Activated naive CD4-positive, alpha-beta T cell treated with anti-CD3 and anti-CD28 coated beads for 36 hours (primary cell): ENCODE measurements at regions not wholly inside any gene's neighbourhood (a gene's known extent, or its start where the extent isn't known, plus 50 kb on each side); places are given as distances from the start of the nearest gene placed in this dataset.

Source experiments
- CTCF ChIA-PET: fragments of 350-600 bp; sonication (Branson Sonifier 250); formaldehyde crosslinking; loops from one replicate; lab custom pipeline; 2021; ENCODE audit warnings: antibody characterized with exemption; lab: Charles Lee
- DNase-seq: peaks from one replicate; pipeline ENCODE4 v3.0.0-alpha.2; 2020
- H3K27ac Mint-ChIP-seq: one replicate; pipeline ENCODE4 v1.8.0; 2021; ENCODE audit warnings: mild to moderate bottlenecking, mixed read lengths
- H3K27me3 Mint-ChIP-seq: one replicate; pipeline ENCODE4 v1.8.0; 2021; ENCODE audit warnings: low read depth, mixed read lengths
- H3K36me3 Mint-ChIP-seq: one replicate; pipeline ENCODE4 v1.8.0; 2021; ENCODE audit warnings: low read depth, mixed read lengths
- H3K4me1 Mint-ChIP-seq: one replicate; pipeline ENCODE4 v1.8.0; 2021; ENCODE audit warnings: low read depth, mixed read lengths
- H3K4me3 Mint-ChIP-seq: one replicate; pipeline ENCODE4 v1.8.0; 2021; ENCODE audit warnings: mild to moderate bottlenecking, moderate library complexity, mixed read lengths
- H3K9me3 Mint-ChIP-seq: one replicate; pipeline ENCODE4 v1.8.0; 2021; ENCODE audit warnings: mixed read lengths
- intact Hi-C: fragments of 100-400 bp; cut with micrococcal nuclease; formaldehyde crosslinking; loops from one replicate; pipeline ENCODE4 v1.15.1; 2023

DNA sequence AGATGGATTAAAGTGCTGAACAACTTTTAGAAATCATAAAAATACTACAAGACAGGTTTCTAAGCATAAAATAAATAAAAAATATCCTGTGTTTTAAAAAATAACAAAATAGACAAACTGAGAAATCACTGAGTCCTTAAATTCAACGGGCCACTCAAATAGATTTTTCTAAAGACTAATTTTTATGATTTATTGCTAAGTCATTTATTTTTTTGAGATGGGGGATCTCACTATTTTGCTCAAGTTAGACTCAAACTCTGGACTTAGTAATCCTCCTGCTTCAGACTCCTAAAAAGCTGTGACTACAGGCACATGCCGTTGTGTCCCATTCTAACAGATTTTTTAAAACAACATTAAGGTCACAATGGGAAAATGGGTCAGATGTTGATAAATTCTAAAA is 121.0 kb upstream of the THSD7A start:
- DNase-seq, result no peak
- H3K4me1 Mint-ChIP-seq, result no peaks in the 10 kb centered on the region
- H3K27ac Mint-ChIP-seq, result no peak overlapping the region
- H3K27me3 Mint-ChIP-seq, result no peaks in the 10 kb centered on the region
- H3K36me3 Mint-ChIP-seq, result no peaks in the 10 kb centered on the region
- CTCF ChIA-PET, result no interaction called here
- H3K9me3 Mint-ChIP-seq, result no peaks in the 10 kb centered on the region
- intact Hi-C loops, result no loop called here
- no peak overlapping the region for H3K4me3 Mint-ChIP-seq

DNA sequence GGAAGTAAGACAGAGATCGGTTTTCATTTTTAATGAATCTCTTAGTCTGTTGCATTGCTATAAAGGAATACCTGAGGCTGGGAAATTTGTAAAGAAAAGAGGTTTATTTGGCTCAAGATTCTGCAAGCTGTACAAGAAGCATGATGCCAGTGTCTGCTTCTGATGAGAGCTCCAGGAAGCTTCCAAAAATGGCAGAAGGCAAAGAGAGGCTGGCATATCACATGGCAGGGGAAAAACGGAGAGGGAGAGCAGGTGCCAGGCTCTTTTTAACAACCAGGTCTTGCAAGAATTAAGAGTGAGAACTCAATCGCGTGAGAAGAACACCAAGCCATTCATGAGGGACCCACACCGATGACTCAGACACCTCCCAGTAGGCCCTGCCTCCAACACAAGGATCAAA is 125.0 kb upstream of the THSD7A start:
- DNase-seq, result no peak
- no peaks in the 10 kb centered on the region for H3K9me3 Mint-ChIP-seq
- no peaks in the 10 kb centered on the region for H3K27me3 Mint-ChIP-seq
- H3K36me3 Mint-ChIP-seq, result no peaks in the 10 kb centered on the region
- H3K4me3 Mint-ChIP-seq, result no peak overlapping the region
- H3K4me1 Mint-ChIP-seq, result no peaks in the 10 kb centered on the region
- no peak overlapping the region for H3K27ac Mint-ChIP-seq
- CTCF ChIA-PET, result no interaction called here
- intact Hi-C loops, result no loop called here

DNA sequence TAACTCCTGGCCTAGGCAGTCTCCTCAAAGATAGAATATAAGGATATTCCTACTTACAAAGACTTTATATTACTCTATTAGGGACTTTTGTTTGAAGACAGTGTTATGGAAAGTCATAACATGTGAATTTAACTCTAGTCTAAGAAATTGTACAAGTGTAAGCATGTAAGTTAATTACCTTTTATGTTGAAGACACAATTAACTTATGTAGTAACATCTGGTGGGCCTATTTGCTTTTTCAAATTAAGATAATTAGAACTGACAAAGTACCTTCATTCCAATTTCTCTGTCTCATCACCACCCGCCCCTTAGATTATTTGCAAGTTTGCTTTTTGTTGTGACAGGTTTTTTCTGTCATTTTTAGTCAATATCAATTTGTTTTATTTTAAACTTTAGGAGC is 126.0 kb upstream of the THSD7A start:
- DNase-seq, result no peak
- H3K4me1 Mint-ChIP-seq, result no peaks in the 10 kb centered on the region
- CTCF ChIA-PET, result no interaction called here
- H3K27ac Mint-ChIP-seq, result no peak overlapping the region
- H3K9me3 Mint-ChIP-seq, result no peaks in the 10 kb centered on the region
- intact Hi-C loops, result no loop called here
- H3K4me3 Mint-ChIP-seq, result no peak overlapping the region
- H3K36me3 Mint-ChIP-seq, result no peaks in the 10 kb centered on the region
- no peaks in the 10 kb centered on the region for H3K27me3 Mint-ChIP-seq

DNA sequence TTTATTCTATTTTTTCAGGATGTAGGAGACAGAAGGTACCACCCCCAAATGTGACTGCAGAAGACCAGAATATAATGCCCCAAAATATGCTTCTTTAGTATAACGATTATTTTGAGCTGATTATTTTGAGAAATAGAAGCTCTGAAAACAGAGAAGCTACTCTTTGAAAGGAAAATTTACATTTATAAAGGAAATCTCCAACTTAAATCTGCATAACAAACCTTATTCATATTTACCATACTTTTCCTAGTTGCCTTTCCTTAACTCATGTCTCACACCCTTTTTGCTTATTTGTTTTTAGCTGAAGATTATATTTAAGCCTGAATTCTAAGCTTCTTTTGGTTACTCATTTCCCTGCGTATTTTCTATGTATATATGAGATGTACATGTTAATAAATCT is 127.1 kb upstream of the THSD7A start:
- H3K36me3 Mint-ChIP-seq, result no peaks in the 10 kb centered on the region
- no peaks in the 10 kb centered on the region for H3K27me3 Mint-ChIP-seq
- CTCF ChIA-PET, result no interaction called here
- no peaks in the 10 kb centered on the region for H3K9me3 Mint-ChIP-seq
- no peak for DNase-seq
- no peak overlapping the region for H3K4me3 Mint-ChIP-seq
- intact Hi-C loops, result no loop called here
- H3K4me1 Mint-ChIP-seq, result no peaks in the 10 kb centered on the region
- no peak overlapping the region for H3K27ac Mint-ChIP-seq

- H3K4me1 Mint-ChIP-seq, result no peaks in the 10 kb centered on the region
- H3K36me3 Mint-ChIP-seq, result no peaks in the 10 kb centered on the region
- DNase-seq, result no peak
- no peak overlapping the region for H3K4me3 Mint-ChIP-seq
- no peak overlapping the region for H3K27ac Mint-ChIP-seq
- CTCF ChIA-PET, result no interaction called here
- H3K9me3 Mint-ChIP-seq, result no peaks in the 10 kb centered on the region
- H3K27me3 Mint-ChIP-seq, result no peaks in the 10 kb centered on the region
- intact Hi-C loops, result no loop called here
These were observed 128.6 kb upstream of the THSD7A start for GRCh38 chr7:11960621-11961020.

DNA sequence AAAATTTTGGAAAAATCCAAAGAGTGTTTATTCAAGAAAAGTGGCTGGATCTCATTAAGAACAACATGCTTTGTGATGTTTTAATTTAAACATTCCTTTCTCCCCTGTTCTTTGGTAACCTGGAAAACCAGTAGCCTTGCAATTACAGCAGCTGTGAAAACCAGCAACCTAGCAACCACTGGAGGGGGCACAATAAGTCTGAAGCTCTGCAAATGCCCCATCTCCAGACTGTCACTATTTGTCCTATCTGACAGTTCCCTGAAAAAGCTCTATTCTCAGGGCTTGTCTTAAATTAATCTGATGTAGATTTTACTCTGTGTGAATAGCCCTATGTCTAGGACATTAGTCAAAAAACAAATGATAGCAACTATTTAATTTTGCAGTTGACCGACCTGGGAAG is 137.6 kb upstream of the THSD7A start:
- DNase-seq, result no peak
- intact Hi-C loops, result no loop called here
- no peak overlapping the region for H3K4me3 Mint-ChIP-seq
- CTCF ChIA-PET, result no interaction called here
- no peaks in the 10 kb centered on the region for H3K27me3 Mint-ChIP-seq
- H3K4me1 Mint-ChIP-seq, result no peaks in the 10 kb centered on the region
- no peak overlapping the region for H3K27ac Mint-ChIP-seq
- no peaks in the 10 kb centered on the region for H3K9me3 Mint-ChIP-seq
- H3K36me3 Mint-ChIP-seq, result no peaks in the 10 kb centered on the region

- CTCF ChIA-PET, result no interaction called here
- Mint-ChIP-seq H3K27ac (no peak overlapping the region), H3K4me3 (no peak overlapping the region), H3K27me3 (peaks cover 2% of the 10 kb centered on the region), H3K36me3 (no peaks in the 10 kb centered on the region), H3K4me1 (no peaks in the 10 kb centered on the region), H3K9me3 (no peaks in the 10 kb centered on the region)
- no peak for DNase-seq
- intact Hi-C loops, result no loop called here
These were observed 138.1 kb upstream of the THSD7A start for GRCh38 chr7:11970132-11970531.

DNA sequence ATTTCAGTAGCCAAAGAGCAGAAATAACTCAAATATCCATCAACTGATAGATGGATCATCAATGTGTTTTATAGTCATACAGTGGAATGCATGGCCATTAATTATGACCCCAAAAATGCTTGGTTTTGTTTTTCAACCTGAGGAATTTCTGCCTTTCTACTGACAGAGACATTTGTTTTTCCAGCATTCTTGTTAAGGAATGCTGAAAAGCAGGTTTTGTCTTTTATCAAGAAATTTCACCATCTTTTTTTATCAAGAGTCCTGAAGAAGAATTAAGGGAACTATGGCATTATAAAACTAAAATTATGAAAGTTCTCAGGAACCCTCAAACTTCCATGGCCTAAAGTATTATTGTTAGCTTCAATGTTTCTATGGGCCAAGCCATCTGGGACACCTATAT is 153.4 kb upstream of the THSD7A start:
- CTCF ChIA-PET, result no interaction called here
- Mint-ChIP-seq H3K27ac (no peak overlapping the region), H3K27me3 (no peaks in the 10 kb centered on the region), H3K4me3 (no peak overlapping the region), H3K9me3 (peaks cover 16% of the 10 kb centered on the region), H3K36me3 (no peaks in the 10 kb centered on the region), H3K4me1 (no peaks in the 10 kb centered on the region)
- intact Hi-C loops, result no loop called here
- DNase-seq, result no peak

GRCh38 chr7:11985971-11986370 is 154.0 kb upstream of the THSD7A start:
- H3K9me3 Mint-ChIP-seq, result peaks cover 16% of the 10 kb centered on the region
- no peak overlapping the region for H3K27ac Mint-ChIP-seq
- CTCF ChIA-PET, result no interaction called here
- no peaks in the 10 kb centered on the region for H3K27me3 Mint-ChIP-seq
- no peak overlapping the region for H3K4me3 Mint-ChIP-seq
- DNase-seq, result no peak
- H3K36me3 Mint-ChIP-seq, result no peaks in the 10 kb centered on the region
- no peaks in the 10 kb centered on the region for H3K4me1 Mint-ChIP-seq
- intact Hi-C loops, result no loop called here

GRCh38 chr7:11988186-11988585 is 156.2 kb upstream of the THSD7A start:
- Mint-ChIP-seq H3K4me1 (no peaks in the 10 kb centered on the region), H3K27me3 (no peaks in the 10 kb centered on the region), H3K27ac (no peak overlapping the region), H3K9me3 (peaks cover 9% of the 10 kb centered on the region), H3K36me3 (no peaks in the 10 kb centered on the region), H3K4me3 (no peak overlapping the region)
- intact Hi-C loops, result no loop called here
- CTCF ChIA-PET, result interaction anchor here (0.7 kb wide), 1 partner anchor 216 kb away, joined by 4 read pairs; no protein-coding TSS in a partner anchor
- no peak for DNase-seq

DNA sequence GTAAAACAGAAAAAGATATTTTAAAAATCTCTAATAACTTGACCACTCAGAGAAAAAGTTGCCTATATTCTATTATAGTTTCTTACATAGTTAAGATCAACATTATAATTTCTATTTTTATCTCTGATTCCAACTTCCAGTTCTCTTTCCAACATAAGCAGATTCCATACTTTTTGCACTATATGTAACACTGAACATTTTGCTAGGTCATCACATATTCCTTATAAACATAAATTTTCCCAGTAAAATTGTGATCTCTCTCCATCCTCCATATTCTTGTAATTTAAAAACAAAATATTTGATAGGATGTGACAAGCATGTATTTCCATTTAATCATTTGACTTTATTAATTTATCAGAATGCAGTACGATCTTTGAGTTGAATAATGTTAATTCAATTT is 170.4 kb upstream of the THSD7A start:
- CTCF ChIA-PET, result no interaction called here
- no peak for DNase-seq
- Mint-ChIP-seq H3K9me3 (no peaks in the 10 kb centered on the region), H3K27me3 (peaks cover 6% of the 10 kb centered on the region), H3K36me3 (no peaks in the 10 kb centered on the region), H3K4me3 (no peak overlapping the region), H3K4me1 (no peaks in the 10 kb centered on the region), H3K27ac (no peak overlapping the region)
- intact Hi-C loops, result no loop called here

DNA sequence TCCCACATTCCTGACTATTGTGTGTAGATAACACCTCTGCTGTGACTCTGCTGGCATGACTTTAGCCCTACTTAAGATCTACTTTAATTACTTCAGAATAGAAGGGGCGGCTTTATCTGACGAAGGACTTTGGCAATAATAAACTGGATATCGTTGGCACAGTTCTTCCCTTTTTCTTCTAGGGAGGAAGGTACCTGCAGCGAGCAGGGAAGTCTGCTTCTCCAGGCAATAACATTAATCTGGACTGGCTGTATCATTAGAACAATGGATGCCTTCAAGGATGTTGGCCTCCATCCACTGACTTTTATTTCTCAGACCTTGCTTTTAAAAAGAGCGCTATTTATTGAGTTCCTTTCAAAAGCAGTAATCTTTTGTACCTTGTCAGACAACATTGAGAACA is 172.6 kb upstream of the THSD7A start:
- no peak overlapping the region for H3K27ac Mint-ChIP-seq
- intact Hi-C loops, result no loop called here
- no peak overlapping the region for H3K4me3 Mint-ChIP-seq
- no peaks in the 10 kb centered on the region for H3K36me3 Mint-ChIP-seq
- H3K4me1 Mint-ChIP-seq, result no peaks in the 10 kb centered on the region
- DNase-seq, result no peak
- no peaks in the 10 kb centered on the region for H3K9me3 Mint-ChIP-seq
- CTCF ChIA-PET, result interaction anchor here (0.6 to 1.1 kb wide), 2 partner anchors 12 to 318 kb away, joined by 3 to 4 read pairs; no protein-coding TSS in a partner anchor
- peaks cover 8% of the 10 kb centered on the region for H3K27me3 Mint-ChIP-seq

DNA sequence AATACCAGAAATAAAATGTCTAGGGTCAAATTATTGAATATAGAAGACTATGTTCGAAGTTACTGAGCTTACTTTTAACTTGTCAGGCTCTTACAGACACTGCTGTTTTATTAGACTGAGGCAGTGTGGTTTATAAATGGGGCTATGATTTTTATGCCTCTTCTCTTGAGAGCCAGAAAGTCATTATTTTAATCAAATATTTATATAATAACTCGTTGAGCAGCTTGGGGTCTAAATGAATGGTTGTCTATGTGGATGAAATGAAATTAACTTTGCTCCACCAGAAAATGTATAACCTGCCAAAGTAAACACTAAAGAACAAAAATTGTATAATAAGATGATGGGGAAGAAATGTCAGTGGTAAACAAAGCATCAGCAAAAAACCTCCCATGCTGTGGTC is 175.6 kb upstream of the THSD7A start:
- H3K27me3 Mint-ChIP-seq, result peaks cover 8% of the 10 kb centered on the region
- no peak for DNase-seq
- intact Hi-C loops, result no loop called here
- H3K4me3 Mint-ChIP-seq, result no peak overlapping the region
- no peaks in the 10 kb centered on the region for H3K36me3 Mint-ChIP-seq
- CTCF ChIA-PET, result no interaction called here
- H3K9me3 Mint-ChIP-seq, result no peaks in the 10 kb centered on the region
- no peak overlapping the region for H3K27ac Mint-ChIP-seq
- no peaks in the 10 kb centered on the region for H3K4me1 Mint-ChIP-seq

GRCh38 chr7:12013983-12014382 is 182.0 kb upstream of the THSD7A start:
- DNase-seq, result no peak
- CTCF ChIA-PET, result no interaction called here
- H3K4me3 Mint-ChIP-seq, result no peak overlapping the region
- H3K27me3 Mint-ChIP-seq, result peaks cover 2% of the 10 kb centered on the region
- no peaks in the 10 kb centered on the region for H3K9me3 Mint-ChIP-seq
- no peak overlapping the region for H3K27ac Mint-ChIP-seq
- intact Hi-C loops, result no loop called here
- H3K36me3 Mint-ChIP-seq, result no peaks in the 10 kb centered on the region
- no peaks in the 10 kb centered on the region for H3K4me1 Mint-ChIP-seq
